A172 (cell line): ENCODE measurements at regions not wholly inside any gene's neighbourhood (a gene's known extent, or its start where the extent isn't known, plus 50 kb on each side); places are given as distances from the start of the nearest gene placed in this dataset.
A peak's percentile ranks its signal among the peaks of the same experiment; 100 is the strongest.
"Not testable (repeated sequence)": the region's sequence is repeated elsewhere in the genome, so short reads cannot be mapped to it uniquely, and the experiment has no call there.

Experiments used
- DNase-seq: peaks from one replicate; pipeline ENCODE4 v3.0.0-alpha.2; 2015; ENCODE audit warnings: low spot score

DNA sequence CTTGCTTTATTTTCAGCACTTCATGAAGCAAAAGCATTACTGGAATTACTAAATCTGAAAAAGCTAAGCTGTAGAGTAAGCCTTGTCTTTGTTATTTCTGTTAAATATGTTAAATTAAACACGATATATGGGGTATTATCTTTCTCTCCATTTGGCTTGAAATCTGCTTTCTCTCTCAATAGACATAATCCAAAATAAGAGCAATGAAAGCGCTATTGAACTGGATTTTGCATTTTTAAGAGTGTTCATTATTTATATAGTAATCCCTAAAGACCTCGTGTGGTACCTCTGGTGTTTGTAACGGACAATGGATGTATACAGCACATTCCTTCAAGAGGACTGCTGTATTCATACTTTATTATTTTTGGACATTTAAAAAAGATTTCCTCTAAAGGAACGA is 91.5 kb upstream of the KCNE2 start:
- no peak for DNase-seq

- DNase-seq = peak; percentile 24
Measured at GRCh38 chr21:34274001-34274400, 89.8 kb upstream of the KCNE2 start.

- peak; percentile 25 for DNase-seq
Measured at GRCh38 chr21:34276711-34277425, 86.9 kb upstream of the KCNE2 start.

DNA sequence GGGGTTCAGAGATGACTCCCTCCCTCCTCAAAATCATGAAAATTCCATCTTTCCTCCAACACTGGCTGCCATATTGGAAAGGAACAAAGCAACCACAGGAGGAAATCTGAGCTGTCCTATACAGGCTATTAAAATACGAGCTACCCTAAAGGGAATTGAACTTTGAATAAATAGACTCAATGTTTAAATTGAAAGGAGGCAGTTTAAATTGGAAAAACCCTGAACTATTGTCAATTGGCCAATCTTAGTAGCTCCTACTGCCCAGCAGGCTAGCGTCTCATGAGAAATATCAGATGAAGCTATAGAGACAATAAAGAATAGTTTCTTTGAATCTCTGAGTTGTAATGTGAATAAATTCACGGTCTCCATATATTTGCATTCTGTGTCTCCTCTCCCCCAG is 85.4 kb upstream of the KCNE2 start:
- DNase-seq = no peak

- DNase-seq = no peak
Measured at GRCh38 chr21:34279285-34279684, 84.5 kb upstream of the KCNE2 start.

DNA sequence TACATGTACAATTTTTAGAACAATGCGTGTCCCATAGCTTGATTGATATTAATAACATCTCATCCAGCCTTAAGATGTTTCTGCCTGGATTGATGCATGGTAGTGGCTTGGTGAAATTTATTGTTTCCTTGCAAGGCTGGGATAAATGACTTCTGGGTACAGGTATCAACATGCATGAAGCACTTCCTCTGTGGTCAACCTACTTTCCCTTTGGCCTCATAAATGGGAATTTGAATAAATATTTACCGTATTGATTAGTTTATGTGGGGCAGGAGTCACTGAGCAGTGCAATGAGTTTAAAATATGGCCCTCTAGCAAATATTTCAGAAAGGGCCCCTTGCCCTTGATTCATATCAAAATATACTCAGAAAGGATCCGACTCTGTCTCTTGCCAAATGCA is 83.9 kb upstream of the KCNE2 start:
- no peak for DNase-seq

GRCh38 chr21:34280389-34280795 is 83.4 kb upstream of the KCNE2 start:
- DNase-seq = no peak

- no peak for DNase-seq
Measured at GRCh38 chr21:34280959-34281358, 82.8 kb upstream of the KCNE2 start.

GRCh38 chr21:34282223-34282622 is 81.6 kb upstream of the KCNE2 start:
- peak; percentile 77 for DNase-seq

GRCh38 chr21:34284666-34285065 is 79.1 kb upstream of the KCNE2 start:
- no peak for DNase-seq

GRCh38 chr21:34288042-34288441 is 75.8 kb upstream of the KCNE2 start:
- DNase-seq = not testable (repeated sequence)

GRCh38 chr21:34289856-34290255 is 74.0 kb upstream of the KCNE2 start:
- no peak for DNase-seq

DNA sequence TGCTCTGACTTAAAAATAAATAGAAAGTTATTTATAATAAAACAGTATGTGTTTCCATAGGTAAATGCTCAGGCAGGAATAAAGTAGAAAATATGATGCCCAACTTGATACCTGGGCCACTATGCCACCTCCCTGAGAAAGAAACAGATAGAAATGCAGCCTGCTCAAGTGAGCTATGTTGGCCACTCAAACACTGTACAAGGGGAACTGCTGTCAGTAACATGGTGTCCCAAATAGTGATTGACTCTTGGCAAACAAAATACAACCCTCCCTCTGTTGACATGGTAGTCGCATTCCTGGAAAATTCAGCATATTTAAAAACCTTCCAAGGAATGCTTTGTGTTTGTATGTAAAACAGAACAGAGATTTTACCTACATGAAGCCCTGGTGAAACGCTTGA is 66.9 kb upstream of the KCNE2 start:
- DNase-seq = no peak

GRCh38 chr21:34298534-34299167 is 65.2 kb upstream of the KCNE2 start:
- no peak for DNase-seq

DNA sequence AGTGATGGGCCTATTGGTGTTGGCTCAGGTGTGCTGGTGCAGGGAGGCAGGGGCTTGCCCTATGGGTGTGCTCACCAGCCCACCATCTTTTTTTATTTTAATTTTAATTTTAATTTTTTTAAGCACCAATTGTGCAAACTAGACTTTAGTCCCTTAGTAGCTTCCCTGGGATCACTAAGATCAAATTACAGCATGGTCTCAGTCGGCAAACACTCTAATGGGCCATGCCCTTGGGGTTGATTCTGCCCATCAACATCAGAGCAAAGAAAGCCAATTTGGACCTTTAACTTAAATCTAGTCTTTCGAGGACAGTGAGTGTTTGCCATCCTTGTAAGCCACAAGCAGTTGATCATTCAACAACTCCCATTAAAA is 64.7 kb upstream of the KCNE2 start:
- no peak for DNase-seq

GRCh38 chr21:34302521-34302920 is 61.3 kb upstream of the KCNE2 start:
- no peak for DNase-seq

DNA sequence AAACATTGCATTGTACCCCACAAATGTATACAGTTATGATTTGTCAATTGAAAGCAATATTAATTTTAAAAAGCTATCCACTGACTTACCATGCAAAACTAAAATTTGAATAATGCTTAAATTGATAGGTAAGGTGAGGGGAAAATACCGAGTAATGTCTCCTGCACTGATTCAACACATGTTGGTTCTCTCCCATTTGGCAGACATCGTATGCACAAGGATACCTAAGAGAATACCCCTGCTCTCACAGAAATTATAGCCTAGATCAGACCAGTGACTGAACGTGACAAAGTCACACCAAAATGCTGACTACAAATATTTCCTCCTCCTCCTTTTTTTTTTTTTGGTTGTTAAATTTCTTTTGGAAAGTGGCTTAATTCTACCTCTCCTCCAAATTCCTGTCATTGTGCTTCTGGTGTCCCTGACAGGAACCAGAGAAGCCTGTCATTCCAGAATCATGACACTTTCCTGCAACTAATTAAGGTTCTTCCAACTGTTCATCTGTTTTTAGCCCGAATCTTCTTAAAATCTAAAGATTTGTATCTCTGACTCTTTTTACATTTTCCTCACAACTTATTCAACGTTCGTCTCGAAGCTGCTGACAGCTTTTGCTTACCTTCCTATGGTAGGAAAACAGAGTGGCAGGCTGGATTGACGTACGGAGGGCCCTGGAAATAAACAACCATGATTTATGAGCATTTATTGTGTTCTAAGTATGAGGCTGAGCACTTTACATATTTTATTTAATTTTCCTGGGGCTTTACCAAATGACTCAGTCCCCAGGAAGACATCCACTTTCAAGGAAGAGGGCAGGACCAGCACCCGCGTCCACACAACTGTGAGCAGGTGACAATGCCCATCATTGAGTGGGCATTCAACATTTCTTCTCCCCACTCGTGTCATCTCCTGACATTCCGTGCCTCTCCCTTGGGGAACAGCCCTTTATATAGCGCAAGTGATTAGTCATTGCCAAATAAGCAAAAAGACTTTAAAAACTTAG is 57.9 kb upstream of the KCNE2 start:
- no peak for DNase-seq

- no peak for DNase-seq
Measured at GRCh38 chr21:34307991-34308532, 55.7 kb upstream of the KCNE2 start.

- no peak for DNase-seq
Measured at GRCh38 chr21:34311561-34312330, 52.1 kb upstream of the KCNE2 start.

GRCh38 chr21:34313116-34313515 is 50.7 kb upstream of the KCNE2 start:
- DNase-seq = peak; percentile 46
